ENCODE measurements at regions not wholly inside any gene's neighbourhood (a gene's known extent, or its start where the extent isn't known, plus 50 kb on each side); places are given as distances from the start of the nearest gene placed in this dataset.
A peak's percentile ranks its signal among the peaks of the same experiment; 100 is the strongest.

DNA sequence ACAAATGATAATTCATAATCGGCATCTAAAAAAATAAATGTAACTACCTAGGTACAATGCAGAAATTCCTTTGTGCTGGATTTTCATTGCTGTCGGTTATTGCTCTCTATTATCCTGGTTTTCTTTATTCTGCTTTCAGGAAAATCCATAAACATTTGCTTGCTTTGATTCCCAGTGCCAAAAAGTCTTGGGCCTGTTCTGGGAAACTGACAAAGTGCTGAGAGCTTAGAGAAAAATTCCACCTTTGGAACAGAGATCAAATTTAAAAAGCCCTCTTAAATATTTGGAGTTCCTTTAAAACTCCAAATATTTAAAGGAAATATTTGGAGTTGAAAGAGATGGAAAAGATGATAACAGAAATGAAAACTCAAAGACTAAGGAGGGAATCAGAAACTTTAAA is 87.3 kb upstream of the ZBED5 start:
- no peak for DNase-seq

DNA sequence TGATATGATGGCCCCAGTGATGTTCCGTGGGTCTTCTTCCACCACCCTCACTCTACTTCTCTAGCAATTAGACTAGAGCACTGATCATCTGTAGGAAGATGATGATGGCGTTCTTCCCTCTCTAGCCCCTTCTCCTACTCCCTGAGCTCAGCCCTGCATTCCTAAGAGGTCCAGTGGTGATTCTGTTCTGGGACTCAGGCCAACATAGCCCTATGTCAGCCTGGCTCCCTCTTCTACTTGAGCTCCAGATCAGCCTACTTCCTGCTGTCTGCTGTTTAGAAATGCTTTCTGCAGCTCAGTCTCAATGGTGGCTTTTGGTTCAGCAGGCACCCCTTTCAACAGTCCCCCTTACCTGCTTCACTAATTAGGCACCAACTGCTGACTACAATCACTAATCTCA is 86.1 kb upstream of the ZBED5 start:
- DNase-seq: no peak

GRCh38 chr11:10942620-10943019 is 84.8 kb upstream of the ZBED5 start:
- no peak for DNase-seq

DNA sequence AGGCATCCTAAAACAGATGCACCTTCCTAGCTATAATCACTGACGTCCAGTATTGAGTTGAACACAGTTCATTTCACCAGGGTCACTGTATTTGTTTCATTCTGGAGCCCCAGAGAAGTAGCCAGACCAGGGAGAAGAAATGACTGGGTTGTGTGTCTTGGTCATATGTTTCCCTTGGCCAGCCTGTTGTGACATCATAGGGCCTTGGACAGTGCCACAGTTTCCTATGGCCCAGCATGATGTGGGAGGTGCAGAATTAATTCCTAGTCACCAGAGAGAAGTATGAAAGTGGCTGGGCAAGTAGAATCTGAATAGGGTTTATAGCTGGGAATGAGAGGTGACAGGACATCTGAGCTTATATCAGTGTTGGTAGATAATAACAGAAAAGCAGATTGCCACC is 84.0 kb upstream of the ZBED5 start:
- DNase-seq: no peak

DNA sequence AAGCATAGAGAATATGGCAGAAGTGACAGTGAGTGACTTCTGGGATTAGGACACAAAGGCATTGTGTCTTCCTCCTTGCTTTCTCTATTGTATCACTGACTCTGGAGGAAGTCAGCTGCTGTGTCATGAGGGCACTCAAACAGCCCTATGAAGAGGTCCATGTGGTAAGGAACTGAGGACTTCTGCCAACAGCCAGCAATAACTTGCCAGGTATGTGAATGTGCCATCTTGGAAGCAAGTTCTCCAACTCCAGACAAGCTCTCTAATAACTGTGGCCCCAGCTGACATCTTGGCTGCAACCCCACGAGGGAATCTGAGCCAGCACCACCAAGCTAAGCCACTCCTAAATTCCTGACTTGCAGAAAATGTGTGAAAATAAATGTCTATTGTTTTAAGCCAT is 83.6 kb upstream of the ZBED5 start:
- no peak for DNase-seq

DNA sequence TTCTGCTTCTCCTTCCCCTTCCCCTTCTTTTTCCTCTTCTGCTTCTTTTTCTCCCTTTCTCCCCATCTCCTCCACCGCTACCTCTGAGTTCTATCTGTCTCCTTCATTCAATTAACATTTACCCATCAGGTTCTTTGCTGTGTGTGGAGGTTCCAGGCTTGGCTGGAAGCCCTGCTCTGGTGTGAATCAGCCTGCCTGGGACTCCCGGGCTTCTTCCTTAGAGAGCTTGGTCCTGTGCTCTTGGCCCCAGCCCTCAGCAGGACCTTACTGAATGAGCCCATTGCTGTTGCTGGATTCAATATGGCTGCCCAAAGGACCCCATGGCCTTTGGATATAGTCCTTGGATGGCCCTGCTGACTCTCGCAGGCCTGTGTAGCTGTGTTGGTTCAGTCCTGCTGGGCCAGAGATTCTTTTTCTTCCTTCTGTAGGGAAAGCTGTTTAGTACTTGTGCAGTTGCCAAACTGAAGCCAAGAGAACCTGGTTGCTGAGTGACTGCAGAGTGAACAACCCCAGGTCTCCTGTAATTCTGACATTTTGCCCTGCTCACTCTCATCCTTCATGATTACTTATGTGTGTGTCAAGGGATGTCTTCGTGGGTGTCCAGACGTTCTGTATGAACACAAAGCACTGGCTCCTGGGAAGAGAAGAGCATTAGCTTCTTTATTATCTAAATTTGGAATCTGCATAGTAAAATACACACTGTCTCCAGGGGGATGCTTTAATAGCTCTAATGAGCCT is 81.0 kb upstream of the ZBED5 start:
- no peak for DNase-seq

DNA sequence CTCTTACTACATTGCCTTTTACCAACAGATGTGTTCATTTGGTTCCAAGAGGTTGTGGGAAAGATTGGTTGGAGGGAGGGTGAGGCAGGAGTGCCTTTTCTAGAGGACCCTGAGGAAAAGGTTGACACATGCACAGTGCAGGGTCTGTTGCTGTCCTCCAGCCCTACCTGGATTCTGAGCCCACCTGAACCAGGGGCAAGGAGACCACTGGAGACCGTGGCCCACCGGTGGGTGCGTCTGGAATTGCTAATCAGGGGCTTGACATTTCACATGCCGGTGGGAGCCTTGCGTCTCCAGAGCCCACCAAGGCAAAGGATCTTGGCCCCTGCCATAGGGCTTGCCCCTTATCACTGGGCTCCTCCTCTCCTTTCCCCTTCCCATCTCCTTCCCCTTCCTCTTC is 80.4 kb upstream of the ZBED5 start:
- no peak for DNase-seq

- DNase-seq: no peak
These were observed 79.5 kb upstream of the ZBED5 start for GRCh38 chr11:10937385-10937771.

GRCh38 chr11:10936626-10937384 is 79.0 kb upstream of the ZBED5 start:
- DNase-seq: no peak

DNA sequence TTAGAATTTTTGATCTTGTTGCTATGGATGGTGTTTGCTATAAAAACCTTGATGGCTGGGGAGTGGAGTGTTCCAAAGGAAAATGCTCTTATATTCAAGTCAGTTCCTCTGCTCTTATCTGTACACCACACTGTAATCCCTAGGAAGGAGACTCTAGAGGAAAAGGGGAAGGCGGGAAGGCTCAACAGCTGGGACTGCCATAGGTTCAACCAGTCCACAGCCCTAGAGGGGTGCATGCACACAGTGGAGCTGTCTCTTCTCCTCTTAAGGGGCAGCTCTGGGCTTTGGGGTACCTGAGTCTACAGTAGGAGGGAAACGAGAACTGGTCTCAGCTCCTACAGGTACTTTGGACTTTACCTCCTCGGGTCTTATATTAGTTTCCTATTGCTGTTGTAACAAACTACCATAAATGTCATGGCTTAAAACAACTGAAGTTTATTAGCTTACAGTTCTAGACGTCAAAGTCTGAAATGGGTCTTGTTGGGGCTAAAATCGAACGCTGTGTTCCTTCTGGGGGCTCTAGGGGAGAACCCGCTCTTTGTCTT is 77.2 kb upstream of the ZBED5 start:
- no peak for DNase-seq

GRCh38 chr11:10934293-10934860 is 76.5 kb upstream of the ZBED5 start:
- DNase-seq: no peak

GRCh38 chr11:10933455-10934292 is 75.8 kb upstream of the ZBED5 start:
- DNase-seq: peak; percentile 97

GRCh38 chr11:10932976-10933375 is 75.1 kb upstream of the ZBED5 start:
- DNase-seq: no peak

GRCh38 chr11:10931761-10932670 is 74.2 kb upstream of the ZBED5 start:
- no peak for DNase-seq

DNA sequence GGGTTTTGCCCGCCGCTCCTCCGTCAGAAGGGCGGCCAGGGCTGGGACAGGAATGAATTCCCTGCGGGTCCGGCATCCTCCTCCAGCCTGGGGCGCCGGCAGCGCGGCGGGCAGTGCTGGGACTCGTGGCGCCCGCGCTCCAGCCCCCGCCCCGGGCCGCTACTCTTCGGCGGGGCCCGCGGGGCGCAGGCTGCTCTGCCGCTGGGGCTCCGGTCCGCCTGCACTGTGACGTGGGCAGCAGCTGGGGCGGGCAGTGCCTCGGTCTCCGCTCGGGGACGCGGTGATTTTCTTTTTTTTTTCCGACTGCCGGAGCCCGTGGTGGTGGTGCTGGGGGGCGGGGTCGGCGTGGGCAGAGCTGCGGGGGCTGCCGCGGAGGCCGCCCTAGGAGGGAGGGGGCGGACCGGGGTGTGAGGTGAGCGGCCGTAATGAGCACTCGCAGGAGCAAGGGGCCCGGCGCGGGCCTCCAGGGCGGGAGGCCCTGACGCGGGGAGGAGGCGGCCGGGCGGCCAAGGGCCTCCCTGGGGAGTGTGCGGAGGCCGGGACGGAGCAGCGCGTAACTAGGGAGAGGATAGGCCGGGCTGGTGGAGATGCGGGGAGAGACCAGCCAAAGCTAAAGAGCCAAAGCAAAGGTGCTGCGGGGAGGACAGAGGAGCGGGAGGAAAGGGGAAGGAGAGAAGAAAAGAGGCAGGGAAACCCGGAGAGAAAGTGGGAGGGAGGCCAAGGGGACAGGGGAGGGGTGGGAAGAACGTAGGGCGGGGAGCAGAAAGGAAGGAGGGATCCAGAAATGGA is 73.3 kb upstream of the ZBED5 start:
- DNase-seq: peak; percentile 95

DNA sequence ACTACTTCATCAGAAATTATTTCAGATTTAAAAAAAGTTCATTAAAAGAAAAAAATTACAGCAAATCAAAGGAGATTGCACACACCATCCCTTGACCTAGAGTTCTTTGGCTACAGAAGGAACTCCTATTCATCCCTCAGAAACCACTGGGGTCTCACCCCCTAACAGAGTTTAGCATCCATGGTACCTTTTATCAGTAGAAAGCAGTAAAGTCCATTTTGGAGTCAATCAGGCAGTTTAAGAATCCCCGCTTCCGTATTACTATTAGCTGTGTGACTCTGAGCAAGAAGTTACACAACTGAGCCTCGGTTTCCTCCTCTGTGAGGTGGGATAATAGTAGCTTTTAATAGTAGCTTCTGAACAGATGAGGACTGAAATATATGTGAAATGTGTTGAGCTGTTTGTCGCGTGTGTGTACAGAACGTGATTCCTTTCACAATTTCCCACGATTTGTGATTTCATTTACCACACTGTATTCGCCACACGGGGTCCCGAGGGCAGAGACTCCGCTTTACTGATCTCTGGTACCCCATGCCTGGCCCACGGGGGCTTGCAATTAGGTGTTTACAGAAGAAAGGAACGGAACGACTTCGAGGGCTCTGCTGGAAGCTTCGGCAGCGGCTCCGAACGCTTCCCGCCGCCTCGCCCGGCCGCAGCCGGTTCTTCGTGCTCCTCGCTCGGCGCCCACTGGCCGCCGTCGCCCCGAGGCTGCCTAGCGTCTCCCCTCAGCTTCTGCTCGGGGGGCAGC is 72.5 kb upstream of the ZBED5 start:
- DNase-seq: peak; percentile 84

DNA sequence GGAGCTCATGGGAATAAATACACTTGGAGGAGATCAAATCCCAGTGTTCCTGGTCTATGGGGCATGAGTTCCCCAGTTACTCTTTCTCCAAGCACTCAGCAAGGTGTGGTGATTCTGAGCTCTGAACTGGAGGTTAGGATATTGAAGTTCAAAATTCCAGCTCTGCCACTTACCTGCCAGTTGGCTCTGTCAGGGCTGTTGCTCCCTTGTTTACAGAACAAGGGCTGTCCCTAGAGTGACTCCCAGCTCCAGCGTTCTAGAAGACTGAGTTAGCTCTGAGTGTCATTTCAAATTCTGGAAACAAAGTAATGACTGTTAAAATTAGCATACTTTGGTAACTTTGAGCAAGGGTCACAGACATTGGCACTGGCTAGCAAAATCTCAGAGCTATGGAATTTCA is 69.7 kb upstream of the ZBED5 start:
- no peak for DNase-seq

DNA sequence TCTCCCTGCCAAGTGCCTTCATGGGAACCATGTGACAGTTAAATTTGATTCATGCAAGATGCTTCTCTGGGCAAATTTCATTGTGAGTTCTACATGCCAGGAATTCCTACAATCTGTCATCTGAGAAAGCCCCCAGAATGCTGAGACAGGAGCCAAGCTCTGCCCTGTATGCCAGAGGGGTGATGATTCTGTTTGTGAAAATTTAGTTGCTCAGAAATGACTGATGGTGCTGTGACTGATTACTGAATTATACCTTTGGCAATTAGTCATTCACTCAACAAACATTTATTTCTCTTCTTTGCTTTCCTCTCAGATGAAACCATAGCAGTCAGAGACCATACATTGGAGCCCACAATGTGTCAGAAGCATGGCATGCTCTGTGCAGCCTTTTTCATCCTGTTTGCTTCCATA is 69.0 kb upstream of the ZBED5 start:
- DNase-seq: no peak

GRCh38 chr11:10925149-10925926 is 67.5 kb upstream of the ZBED5 start:
- DNase-seq: peak; percentile 42
